ENCODE measurements at regions not wholly inside any gene's neighbourhood (a gene's known extent, or its start where the extent isn't known, plus 50 kb on each side); places are given as distances from the start of the nearest gene placed in this dataset.
"Not testable (repeated sequence)": the region's sequence is repeated elsewhere in the genome, so short reads cannot be mapped to it uniquely, and the experiment has no call there.

DNA sequence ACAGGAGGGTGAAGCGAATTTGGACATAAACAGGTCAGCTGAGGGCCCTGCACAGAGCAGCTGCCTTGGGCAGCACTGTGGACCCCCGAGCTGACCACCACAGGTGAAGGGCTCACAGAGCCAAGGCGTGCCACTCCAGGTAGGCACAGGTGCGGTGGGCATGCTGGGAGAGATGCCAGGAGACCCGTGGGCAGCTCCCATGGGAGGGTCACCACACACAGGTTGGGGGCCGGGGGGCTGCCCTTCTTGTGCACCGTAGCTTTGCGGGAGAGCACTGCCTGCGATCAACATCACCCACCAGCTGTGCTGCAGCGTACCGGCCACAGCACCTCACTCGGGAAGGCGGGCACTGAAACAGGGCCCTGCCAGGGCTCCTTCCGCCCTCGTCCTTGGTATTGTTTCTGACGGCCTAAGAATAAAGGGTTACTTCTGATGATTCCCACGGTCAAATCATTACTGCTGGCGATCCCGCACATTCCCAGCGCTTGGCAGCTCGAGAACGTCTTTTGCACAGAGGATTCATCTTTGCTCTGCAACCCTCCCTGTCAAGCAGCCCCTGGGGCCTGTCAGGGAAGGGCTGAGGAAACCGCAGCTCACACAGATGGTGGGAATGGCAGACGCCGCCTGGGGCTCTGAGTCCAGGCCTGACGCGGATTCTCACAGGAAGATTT lies 181.7 kb downstream of the BANP start:
- H3K36me3 ChIP-seq (ENCODE audit: insufficient read depth, low read length), result no peaks in the 10 kb centered on the region
- DNase-seq (ENCODE audit: low read depth) (no peak), FAIRE-seq (no peak)
- no peak overlapping the region for H2AFZ ChIP-seq (ENCODE audit: low read depth, low read length)
- no peaks in the 10 kb centered on the region for H3K36me3 Mint-ChIP-seq (ENCODE audit: low read depth, unreplicated experiment)
- no peak overlapping the region for H3K27ac ChIP-seq (ENCODE audit: low read depth, low read length)
- no peak overlapping the region for H3K4me3 ChIP-seq (ENCODE audit: insufficient read depth, low read depth, low read length)
- no peaks in the 10 kb centered on the region for H3K79me2 ChIP-seq (ENCODE audit: insufficient read depth, low read length)
- peaks cover 3% of the 10 kb centered on the region for H3K9me3 ChIP-seq (ENCODE audit: insufficient read depth, low read depth, low read length)
- H3K27me3 ChIP-seq (ENCODE audit: insufficient read depth, low read length), result no peaks in the 10 kb centered on the region
- H3K4me1 Mint-ChIP-seq (ENCODE audit: low read depth, unreplicated experiment), result no peaks in the 10 kb centered on the region
- TF ChIP-seq, protein P1, sequence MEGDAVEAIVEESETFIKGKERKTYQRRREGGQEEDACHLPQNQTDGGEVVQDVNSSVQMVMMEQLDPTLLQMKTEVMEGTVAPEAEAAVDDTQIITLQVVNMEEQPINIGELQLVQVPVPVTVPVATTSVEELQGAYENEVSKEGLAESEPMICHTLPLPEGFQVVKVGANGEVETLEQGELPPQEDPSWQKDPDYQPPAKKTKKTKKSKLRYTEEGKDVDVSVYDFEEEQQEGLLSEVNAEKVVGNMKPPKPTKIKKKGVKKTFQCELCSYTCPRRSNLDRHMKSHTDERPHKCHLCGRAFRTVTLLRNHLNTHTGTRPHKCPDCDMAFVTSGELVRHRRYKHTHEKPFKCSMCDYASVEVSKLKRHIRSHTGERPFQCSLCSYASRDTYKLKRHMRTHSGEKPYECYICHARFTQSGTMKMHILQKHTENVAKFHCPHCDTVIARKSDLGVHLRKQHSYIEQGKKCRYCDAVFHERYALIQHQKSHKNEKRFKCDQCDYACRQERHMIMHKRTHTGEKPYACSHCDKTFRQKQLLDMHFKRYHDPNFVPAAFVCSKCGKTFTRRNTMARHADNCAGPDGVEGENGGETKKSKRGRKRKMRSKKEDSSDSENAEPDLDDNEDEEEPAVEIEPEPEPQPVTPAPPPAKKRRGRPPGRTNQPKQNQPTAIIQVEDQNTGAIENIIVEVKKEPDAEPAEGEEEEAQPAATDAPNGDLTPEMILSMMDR (IDR thresholded peaks at IDR 0.05; ENCODE audit: insufficient read depth, low read depth, low read length), result no peak
- TF ChIP-seq EZH2 (IDR thresholded peaks at IDR 0.05; ENCODE audit: insufficient read depth, low read length), result no peak
- no peak overlapping the region for H3K4me2 ChIP-seq (ENCODE audit: low read length)
- no peaks in the 10 kb centered on the region for H4K20me1 ChIP-seq (ENCODE audit: insufficient read depth, low read length)
- H3K9me3 Mint-ChIP-seq (ENCODE audit: unreplicated experiment), result peaks cover 3% of the 10 kb centered on the region
- no peak overlapping the region for H3K9ac ChIP-seq (ENCODE audit: low read length)
- H3K4me3 Mint-ChIP-seq (ENCODE audit: unreplicated experiment), result no peak overlapping the region
- H3K27ac Mint-ChIP-seq (ENCODE audit: unreplicated experiment), result no peak overlapping the region
- H3K4me1 ChIP-seq (ENCODE audit: insufficient read depth, low read length), result no peaks in the 10 kb centered on the region
- peaks cover 30% of the 10 kb centered on the region for H3K27me3 Mint-ChIP-seq (ENCODE audit: low read depth, unreplicated experiment)

- Histone ChIP-seq H3K4me3 (ENCODE audit: insufficient read depth, low read depth, low read length) (no peak overlapping the region), H3K27ac (ENCODE audit: low read depth, low read length) (no peak overlapping the region), H2AFZ (ENCODE audit: low read depth, low read length) (no peak overlapping the region), H3K9ac (ENCODE audit: low read length) (no peak overlapping the region), H4K20me1 (ENCODE audit: insufficient read depth, low read length) (no peaks in the 10 kb centered on the region), H3K79me2 (ENCODE audit: insufficient read depth, low read length) (no peaks in the 10 kb centered on the region), H3K4me2 (ENCODE audit: low read length) (no peak overlapping the region), H3K9me3 (ENCODE audit: insufficient read depth, low read depth, low read length) (peaks cover 3% of the 10 kb centered on the region), H3K4me1 (ENCODE audit: insufficient read depth, low read length) (no peaks in the 10 kb centered on the region), H3K36me3 (ENCODE audit: insufficient read depth, low read length) (no peaks in the 10 kb centered on the region), H3K27me3 (ENCODE audit: insufficient read depth, low read length) (no peaks in the 10 kb centered on the region)
- H3K27me3 Mint-ChIP-seq (ENCODE audit: low read depth, unreplicated experiment), result peaks cover 32% of the 10 kb centered on the region
- H3K9me3 Mint-ChIP-seq (ENCODE audit: unreplicated experiment), result peaks cover 5% of the 10 kb centered on the region
- no peak overlapping the region for H3K4me3 Mint-ChIP-seq (ENCODE audit: unreplicated experiment)
- H3K4me1 Mint-ChIP-seq (ENCODE audit: low read depth, unreplicated experiment), result no peaks in the 10 kb centered on the region
- no peak for DNase-seq (ENCODE audit: low read depth)
- peaks cover 3% of the 10 kb centered on the region for H3K36me3 Mint-ChIP-seq (ENCODE audit: low read depth, unreplicated experiment)
- H3K27ac Mint-ChIP-seq (ENCODE audit: unreplicated experiment), result no peak overlapping the region
- FAIRE-seq, result no peak
- no peak for TF ChIP-seq EZH2 (IDR thresholded peaks at IDR 0.05; ENCODE audit: insufficient read depth, low read length)
- TF ChIP-seq, protein P1 (IDR thresholded peaks at IDR 0.05; ENCODE audit: insufficient read depth, low read depth, low read length), result no peak
These were observed 182.2 kb downstream of the BANP start for GRCh38 chr16:88133507-88133843.

- DNase-seq (ENCODE audit: low read depth); FAIRE-seq: not testable (repeated sequence)
These were observed 183.1 kb downstream of the BANP start for GRCh38 chr16:88134172-88134898.

DNA sequence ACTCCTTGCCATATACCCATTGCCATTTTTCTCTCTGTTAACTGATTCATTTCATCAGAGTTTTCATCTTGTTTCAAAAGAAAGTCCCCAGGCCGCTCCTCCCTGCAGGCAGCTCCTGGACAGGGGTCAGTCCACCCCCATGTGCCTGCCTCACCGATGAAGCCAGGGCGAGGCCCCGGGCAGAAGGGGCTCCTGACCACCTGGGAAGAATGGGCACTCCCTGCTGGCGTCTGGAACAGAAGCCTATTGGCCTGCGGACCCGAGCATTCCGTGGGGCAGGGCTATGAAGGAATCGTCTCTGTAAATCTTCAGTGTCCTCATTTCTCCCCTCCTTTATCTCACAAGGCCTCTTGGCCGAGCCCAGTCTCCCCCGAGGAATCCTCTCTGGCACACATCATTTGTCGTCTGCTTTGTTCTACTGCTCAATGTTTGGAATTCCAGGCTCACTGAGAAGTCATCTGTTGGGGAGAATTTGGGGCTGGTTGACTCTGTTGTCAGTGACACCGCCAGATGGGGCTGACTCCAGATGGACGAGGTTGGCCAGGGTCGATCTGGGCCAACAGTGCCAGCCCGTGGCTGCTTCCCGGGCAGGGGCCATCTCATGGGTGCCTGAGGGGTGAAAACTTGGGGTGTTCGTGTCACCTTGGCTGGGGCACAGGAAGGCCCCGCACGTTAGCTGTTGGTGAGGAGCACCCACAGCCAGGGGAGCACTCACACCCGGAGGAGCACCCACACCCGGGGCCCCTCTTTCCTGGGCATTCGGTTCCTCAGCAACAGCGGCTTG lies 183.9 kb downstream of the BANP start:
- Mint-ChIP-seq H3K27me3 (ENCODE audit: low read depth, unreplicated experiment) (peaks cover 17% of the 10 kb centered on the region), H3K9me3 (ENCODE audit: unreplicated experiment) (peaks cover 12% of the 10 kb centered on the region)
- not testable (repeated sequence) for H3K4me3 ChIP-seq (ENCODE audit: insufficient read depth, low read depth, low read length); H4K20me1 ChIP-seq (ENCODE audit: insufficient read depth, low read length); H3K4me1 ChIP-seq (ENCODE audit: insufficient read depth, low read length); H3K27ac ChIP-seq (ENCODE audit: low read depth, low read length); H3K36me3 Mint-ChIP-seq (ENCODE audit: low read depth, unreplicated experiment); H3K79me2 ChIP-seq (ENCODE audit: insufficient read depth, low read length); H3K27ac Mint-ChIP-seq (ENCODE audit: unreplicated experiment); H3K4me2 ChIP-seq (ENCODE audit: low read length); H3K9me3 ChIP-seq (ENCODE audit: insufficient read depth, low read depth, low read length); DNase-seq (ENCODE audit: low read depth); H3K9ac ChIP-seq (ENCODE audit: low read length); H3K4me3 Mint-ChIP-seq (ENCODE audit: unreplicated experiment); H3K36me3 ChIP-seq (ENCODE audit: insufficient read depth, low read length); H3K4me1 Mint-ChIP-seq (ENCODE audit: low read depth, unreplicated experiment); H3K27me3 ChIP-seq (ENCODE audit: insufficient read depth, low read length); H2AFZ ChIP-seq (ENCODE audit: low read depth, low read length)
- peak; percentile 52 for FAIRE-seq

More at GRCh38 chr16:88134172-88134898, 183.1 kb downstream of the BANP start:
- H3K27ac Mint-ChIP-seq (ENCODE audit: unreplicated experiment); H4K20me1 ChIP-seq (ENCODE audit: insufficient read depth, low read length); H3K36me3 Mint-ChIP-seq (ENCODE audit: low read depth, unreplicated experiment); H3K4me1 Mint-ChIP-seq (ENCODE audit: low read depth, unreplicated experiment); H3K4me2 ChIP-seq (ENCODE audit: low read length); H3K79me2 ChIP-seq (ENCODE audit: insufficient read depth, low read length); H3K27me3 ChIP-seq (ENCODE audit: insufficient read depth, low read length); H3K4me3 Mint-ChIP-seq (ENCODE audit: unreplicated experiment); H3K4me3 ChIP-seq (ENCODE audit: insufficient read depth, low read depth, low read length); H2AFZ ChIP-seq (ENCODE audit: low read depth, low read length); H3K36me3 ChIP-seq (ENCODE audit: insufficient read depth, low read length); H3K4me1 ChIP-seq (ENCODE audit: insufficient read depth, low read length); H3K27ac ChIP-seq (ENCODE audit: low read depth, low read length); H3K9me3 ChIP-seq (ENCODE audit: insufficient read depth, low read depth, low read length); H3K9ac ChIP-seq (ENCODE audit: low read length): not testable (repeated sequence)
- peaks cover 12% of the 10 kb centered on the region for H3K9me3 Mint-ChIP-seq (ENCODE audit: unreplicated experiment)
- H3K27me3 Mint-ChIP-seq (ENCODE audit: low read depth, unreplicated experiment), result peaks cover 23% of the 10 kb centered on the region
